22Rv1 (cell line): ENCODE measurements at regions not wholly inside any gene's neighbourhood (a gene's known extent, or its start where the extent isn't known, plus 50 kb on each side); places are given as distances from the start of the nearest gene placed in this dataset.

Source experiments
- H3K27ac ChIP-seq: fragments of 450-650 bp; 2 replicates; pipeline ENCODE4 v1.5.1; 2017
- ZFX ChIP-seq: fragments of 450-650 bp; IDR thresholded peaks from 2 replicates; pipeline ENCODE4 v1.6.1; 2017; ENCODE audit warnings: antibody characterized with exemption, borderline replicate concordance
- TF ChIP-seq, protein P1 (sequence below): fragments of 450-650 bp; IDR thresholded peaks from 2 replicates; pipeline ENCODE4 v1.5.1; 2017; ENCODE audit warnings: mild to moderate bottlenecking

DNA sequence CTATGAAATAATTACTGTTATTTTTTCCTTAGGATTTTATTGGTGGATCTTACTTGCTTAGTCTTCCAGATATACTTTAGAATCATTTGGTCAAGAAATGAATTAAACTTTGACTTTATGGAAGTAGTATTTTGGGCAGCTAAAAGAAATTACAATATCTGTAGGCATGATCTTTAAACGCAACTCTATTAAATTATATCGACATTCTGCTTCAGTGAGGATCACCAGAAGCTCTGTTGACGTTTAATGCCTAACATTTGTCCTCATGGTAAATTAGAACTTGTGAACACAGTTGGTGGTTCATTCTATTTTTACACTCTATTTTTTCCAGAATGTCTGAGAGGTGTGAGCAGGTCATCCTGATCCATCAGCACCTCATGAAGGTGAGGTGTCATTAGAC, 211.6 kb downstream of the TMEM167A start:
- H3K27ac ChIP-seq: no peak overlapping the region
- TF ChIP-seq, protein P1, sequence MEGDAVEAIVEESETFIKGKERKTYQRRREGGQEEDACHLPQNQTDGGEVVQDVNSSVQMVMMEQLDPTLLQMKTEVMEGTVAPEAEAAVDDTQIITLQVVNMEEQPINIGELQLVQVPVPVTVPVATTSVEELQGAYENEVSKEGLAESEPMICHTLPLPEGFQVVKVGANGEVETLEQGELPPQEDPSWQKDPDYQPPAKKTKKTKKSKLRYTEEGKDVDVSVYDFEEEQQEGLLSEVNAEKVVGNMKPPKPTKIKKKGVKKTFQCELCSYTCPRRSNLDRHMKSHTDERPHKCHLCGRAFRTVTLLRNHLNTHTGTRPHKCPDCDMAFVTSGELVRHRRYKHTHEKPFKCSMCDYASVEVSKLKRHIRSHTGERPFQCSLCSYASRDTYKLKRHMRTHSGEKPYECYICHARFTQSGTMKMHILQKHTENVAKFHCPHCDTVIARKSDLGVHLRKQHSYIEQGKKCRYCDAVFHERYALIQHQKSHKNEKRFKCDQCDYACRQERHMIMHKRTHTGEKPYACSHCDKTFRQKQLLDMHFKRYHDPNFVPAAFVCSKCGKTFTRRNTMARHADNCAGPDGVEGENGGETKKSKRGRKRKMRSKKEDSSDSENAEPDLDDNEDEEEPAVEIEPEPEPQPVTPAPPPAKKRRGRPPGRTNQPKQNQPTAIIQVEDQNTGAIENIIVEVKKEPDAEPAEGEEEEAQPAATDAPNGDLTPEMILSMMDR: no peak
- no peak for TF ChIP-seq ZFX

DNA sequence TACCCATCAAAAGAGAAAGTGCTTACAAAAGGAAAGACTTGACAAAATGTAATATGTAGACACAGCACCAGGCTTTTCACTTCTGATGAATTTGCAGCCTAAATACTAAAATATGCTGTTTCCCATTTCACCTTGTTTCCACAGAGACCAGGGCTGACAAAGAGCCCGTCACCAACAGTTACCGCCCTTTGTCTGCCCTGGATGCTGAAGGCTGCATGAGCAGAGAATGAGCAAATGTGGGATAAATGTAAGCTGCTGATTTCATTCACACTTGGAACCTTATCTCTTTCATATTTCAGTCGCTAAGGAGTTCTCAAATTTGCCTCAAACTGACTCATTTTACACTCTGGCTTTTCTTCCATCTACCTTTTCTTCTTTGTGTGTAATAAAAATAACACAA, 213.9 kb downstream of the TMEM167A start:
- no peak overlapping the region for H3K27ac ChIP-seq
- no peak for TF ChIP-seq ZFX
- TF ChIP-seq, protein P1: no peak

DNA sequence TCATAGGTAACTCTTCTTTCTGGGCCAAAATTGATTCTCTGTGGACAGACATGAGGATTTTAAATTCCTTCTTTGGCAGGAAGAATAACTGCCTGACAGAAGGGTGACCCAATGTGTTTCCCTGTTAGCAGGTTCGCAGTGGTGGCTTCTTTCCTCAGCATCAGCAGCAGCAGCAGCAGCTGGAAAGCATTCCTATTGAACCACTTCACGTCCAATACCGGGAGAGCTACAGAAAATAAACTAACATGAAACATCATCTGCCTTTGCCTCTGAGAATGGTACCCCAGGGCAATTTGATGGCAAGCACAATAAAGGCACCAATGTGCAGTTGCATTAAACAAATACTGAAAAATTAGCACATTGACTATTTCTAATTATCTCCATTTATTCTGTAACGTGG, 214.5 kb downstream of the TMEM167A start:
- H3K27ac ChIP-seq: no peak overlapping the region
- TF ChIP-seq, protein P1: no peak
- no peak for TF ChIP-seq ZFX

DNA sequence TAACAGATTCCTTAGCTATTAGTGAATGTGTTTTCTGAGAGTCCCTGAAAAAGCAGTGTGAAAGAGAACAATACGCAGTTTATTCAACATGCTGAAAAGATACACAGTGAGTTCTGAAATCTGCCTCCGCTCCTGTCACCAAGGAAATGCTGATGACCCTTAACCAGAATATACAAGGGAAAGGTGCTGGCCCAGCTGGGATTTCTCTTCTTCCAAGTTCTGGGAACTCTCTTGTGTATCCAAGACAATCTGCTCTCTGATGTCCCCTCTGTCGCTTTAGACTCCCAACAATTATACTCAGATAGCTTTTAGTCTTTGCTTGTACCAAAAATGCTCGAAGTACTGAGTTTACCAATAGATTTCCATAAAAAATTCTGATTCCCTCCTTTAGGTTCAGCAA, 214.9 kb downstream of the TMEM167A start:
- no peak overlapping the region for H3K27ac ChIP-seq
- TF ChIP-seq, protein P1: no peak
- TF ChIP-seq ZFX: no peak

DNA sequence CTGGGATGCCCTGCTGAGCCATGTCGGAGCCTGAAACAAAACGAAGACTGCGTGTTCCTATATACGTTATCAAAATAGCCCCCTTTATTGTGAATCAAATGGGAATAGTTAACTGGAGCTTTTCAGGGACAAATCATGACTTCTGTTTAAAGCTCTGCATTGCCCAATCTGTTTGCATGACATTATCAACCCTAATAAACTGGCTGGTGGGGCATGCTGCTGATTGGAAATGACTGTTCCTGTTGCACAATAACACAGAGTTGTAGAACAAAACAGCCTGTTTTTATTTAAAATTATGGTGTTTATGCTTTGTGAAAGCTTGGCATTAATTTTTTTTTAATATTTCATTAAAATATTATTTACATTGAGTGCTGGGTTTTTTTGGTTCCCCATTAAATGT, 215.5 kb downstream of the TMEM167A start:
- no peak for TF ChIP-seq ZFX
- H3K27ac ChIP-seq: no peak overlapping the region

DNA sequence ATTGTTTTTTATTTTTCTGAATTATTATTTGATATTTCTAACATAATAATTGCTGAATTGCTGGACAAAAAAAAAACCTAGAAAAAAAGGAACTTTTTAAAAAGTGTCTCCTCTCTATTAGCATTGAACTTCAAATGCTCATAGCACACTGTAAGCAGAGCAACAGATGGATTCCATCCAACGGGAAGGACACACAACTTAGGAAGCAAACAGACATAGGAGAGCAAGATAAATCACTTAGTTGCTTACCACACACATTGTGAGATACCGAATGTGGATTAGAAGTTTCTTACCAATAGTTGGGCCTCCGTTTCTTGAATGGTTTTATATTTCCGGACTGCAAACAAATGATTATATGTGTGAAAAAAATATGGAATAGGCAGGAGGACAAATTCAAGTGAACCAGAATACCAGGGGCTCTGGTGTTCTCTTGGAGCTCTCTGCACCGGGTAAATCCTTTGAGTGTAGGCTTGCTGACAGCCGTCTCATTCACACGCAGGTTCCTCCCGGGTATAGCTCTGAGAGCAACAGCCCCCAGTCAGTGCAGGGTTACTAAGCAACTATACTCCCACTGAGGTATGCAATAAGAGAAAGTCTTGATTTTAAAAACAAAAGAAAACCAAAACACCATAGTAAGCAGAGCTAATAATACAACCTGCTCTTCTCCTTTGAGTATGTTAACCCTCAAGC, 217.6 kb downstream of the TMEM167A start:
- TF ChIP-seq, protein P1: no peak
- no peak for TF ChIP-seq ZFX
- no peak overlapping the region for H3K27ac ChIP-seq

DNA sequence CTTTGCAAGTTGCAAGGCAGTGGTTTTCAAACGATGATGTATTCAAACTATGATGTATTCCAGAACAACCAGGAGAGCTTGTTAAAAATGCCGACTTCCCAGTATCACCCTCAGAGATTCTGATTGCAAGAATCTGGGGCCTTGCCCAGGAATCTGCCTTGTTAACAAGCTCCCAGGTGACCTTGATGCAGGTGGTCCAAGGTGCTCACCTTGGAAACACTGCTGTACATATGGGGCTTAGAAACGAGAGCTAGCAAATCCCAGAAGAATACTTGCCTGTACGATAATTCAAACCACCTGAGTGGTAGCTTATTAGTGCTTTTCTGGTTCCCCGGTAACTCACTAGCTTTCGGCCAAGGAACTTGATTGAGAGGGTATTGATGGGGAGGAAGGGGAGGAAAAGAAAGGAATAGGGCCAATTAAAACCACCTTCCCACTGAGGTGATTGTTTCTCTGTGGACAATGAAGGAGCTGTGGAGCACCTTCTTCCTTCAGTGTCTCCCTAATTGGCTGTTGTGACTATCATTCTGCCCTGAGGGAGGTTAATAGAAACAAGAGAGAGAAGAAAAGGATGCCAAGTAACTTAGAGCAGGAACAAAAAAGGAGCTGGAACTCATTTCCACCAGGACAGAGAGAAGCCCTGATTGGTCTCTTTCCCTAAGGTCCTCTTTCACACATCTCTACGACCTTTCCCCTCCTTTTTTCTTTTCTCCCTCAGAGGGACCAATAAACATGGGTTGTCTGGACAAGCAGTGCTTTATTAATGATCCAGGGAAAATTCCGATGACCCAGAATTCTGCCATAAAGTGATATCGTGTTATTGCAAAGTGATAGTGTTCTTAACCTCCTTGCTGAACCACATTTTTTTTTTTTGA, 218.8 kb downstream of the TMEM167A start:
- H3K27ac ChIP-seq: no peak overlapping the region
- no peak for TF ChIP-seq ZFX
- TF ChIP-seq, protein P1: no peak
